D341Med (cell line): ENCODE measurements at regions not wholly inside any gene's neighbourhood (a gene's known extent, or its start where the extent isn't known, plus 50 kb on each side); places are given as distances from the start of the nearest gene placed in this dataset.

Source experiments
- DNase-seq: peaks from one replicate; pipeline ENCODE4 v3.0.0; 2012; ENCODE audit warnings: low spot score

DNA sequence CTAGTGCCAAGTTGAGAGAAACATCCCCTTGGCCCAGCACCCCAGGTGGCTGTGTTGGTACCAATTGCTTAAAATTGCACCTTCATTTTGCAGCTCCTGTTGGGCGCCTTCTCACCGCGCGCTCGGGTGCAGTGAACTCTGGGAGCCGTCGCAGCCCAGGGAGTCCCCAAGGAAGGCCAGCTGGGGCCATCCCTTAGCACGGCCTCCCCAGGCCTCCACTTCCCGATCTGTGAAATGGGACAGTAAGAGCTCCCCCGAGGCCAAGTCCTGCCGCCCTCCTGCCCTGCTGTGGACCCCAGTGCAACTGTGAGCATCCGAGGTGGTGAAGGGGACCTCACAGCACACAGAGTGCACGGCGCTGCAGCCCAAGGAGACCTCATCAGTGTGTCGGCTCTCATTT lies 1234.1 kb downstream of the BRD1 start:
- DNase-seq = no peak

DNA sequence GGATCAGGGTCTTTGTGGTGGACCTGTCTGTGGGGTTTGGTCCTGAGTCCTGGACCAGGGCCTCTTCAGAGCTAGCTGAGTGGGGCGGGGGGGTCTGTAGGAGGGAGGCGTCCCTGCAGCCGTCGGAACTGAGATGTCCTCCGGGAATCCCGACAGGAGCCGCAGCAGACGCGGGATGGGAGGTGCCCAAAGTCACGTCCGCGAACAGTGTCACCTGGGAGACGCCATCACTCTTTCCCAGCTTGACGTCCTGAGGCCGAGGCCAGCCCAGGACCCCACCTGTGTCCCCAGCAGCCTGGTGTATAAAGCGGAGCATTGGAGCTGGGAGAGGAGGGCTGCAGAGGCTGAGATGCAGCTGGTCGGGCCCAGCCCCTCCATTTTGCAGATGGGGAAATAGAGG lies 1234.7 kb downstream of the BRD1 start:
- DNase-seq = no peak

DNA sequence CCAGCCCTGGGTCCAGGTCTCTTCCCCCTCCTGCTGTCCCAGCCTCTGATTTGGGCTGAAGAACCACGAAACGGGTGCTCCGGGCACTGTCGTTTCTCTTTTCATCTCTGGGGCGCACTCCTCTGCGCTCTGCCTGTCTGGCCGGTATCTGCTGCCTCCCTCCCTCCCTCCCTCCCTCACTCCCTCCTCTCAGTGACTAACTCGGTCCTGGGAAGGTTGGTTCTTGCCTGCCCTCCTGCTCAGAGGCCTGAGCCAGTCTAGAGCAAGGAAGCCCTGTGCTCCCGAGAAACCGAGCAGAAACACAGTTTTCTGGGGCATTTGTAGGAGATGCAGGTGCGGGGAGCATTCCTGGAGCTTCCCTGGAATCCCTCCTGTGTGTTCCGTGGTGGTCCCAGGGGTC lies 1235.2 kb downstream of the BRD1 start:
- no peak for DNase-seq

- DNase-seq = no peak
Measured at GRCh38 chr22:48592066-48592345, 1235.7 kb downstream of the BRD1 start.

DNA sequence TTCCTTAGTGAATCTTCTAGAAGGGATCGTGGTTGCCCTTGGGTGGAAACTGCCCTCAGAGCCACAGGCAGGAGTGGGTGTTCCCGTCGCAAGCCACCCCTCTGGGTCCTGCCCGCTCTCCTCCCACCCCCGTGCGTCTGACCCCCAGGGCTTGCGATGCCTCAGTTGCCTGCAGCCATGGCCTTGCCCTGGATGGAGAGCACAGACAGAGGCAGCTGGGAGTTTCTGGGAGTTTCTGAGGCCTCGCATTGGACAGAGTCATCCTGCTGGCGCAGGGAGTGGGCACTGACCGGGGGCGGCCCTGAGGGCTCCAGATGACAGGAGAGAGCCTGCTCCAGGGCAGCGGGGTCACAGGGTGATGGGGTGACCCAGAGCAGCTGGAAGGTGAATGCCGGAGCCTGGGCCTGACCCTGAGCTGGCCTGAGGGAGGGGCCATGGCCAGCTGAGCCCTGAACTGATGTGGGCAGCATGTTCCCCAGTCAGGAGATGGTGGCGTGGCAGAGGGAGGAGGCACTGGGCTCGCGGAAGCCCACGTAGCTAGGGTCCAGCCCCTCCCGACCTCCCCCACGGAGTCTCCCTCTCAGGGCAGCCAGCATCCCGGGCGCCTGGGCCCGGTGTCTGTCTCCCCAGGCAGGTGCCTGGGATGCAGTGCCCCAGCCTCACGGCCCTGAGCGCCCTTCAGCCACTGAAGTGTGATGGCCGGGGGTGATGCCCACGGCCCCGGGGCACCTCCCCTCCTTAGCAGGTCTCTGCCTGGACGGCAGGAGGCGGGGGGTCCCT lies 1236.2 kb downstream of the BRD1 start:
- no peak for DNase-seq

- no peak for DNase-seq
Measured at GRCh38 chr22:48589901-48590300, 1237.8 kb downstream of the BRD1 start.

DNA sequence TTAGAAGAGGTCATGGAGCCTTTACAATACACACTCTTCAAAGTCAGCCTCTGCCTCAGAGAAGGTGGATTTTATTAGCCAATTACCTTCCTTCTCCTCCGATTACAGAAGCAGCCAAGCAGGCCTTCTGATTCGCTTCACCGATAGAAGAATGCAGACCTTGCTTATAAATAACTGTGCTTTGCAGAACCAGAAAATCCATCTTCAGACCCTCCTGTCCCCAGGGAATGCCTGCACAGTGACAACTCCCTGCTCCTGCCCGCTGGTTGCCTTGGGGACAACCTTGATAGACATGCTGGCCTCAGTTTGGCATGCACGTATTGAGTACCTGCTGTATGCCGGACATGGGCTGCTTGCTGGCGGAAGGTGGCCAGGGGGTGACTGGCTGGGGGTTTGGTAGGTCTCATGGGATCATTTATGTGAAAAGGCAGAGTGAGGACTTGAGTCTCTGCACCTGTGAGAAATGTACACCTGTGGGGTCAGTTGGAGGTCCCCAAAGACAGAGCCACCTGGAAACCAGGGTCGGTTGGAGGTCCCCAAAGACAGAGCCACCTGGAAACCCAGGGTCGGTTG lies 1238.7 kb downstream of the BRD1 start:
- DNase-seq = no peak

DNA sequence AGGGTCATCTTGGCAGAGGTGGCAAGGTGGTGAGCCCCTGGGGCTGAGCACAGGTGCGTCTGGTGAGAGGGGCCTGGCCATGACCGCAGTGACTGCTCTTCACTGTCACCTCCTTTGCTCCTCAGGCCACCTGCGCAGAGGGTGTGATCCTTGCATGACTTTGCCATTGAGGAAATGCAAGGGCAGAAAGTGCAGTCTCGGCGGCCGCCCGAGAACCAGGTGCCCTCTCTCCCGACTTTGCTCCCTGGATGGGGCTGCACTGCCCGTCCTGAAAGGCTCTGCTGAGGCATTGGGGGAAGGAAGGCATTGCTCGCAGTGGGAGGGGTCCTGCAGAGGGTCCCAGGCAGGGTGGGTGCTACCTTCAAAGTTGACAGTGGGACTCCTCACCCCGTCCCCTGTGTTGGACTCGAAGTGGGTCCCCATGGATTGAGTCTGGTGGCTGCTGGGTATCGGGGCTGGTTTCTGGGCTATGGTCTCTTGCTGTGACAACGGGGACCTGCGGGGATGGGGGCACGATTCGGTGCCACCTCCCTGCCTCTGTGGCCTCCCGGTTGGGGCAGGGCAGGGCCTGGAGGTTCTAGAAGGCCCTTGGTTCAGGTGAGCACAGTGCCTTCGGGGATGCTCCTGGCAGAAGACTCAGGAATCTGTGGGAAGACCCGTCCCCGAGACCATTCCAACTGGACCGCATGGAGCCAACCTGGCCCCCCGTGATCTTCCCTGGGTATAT lies 1239.4 kb downstream of the BRD1 start:
- DNase-seq = no peak

DNA sequence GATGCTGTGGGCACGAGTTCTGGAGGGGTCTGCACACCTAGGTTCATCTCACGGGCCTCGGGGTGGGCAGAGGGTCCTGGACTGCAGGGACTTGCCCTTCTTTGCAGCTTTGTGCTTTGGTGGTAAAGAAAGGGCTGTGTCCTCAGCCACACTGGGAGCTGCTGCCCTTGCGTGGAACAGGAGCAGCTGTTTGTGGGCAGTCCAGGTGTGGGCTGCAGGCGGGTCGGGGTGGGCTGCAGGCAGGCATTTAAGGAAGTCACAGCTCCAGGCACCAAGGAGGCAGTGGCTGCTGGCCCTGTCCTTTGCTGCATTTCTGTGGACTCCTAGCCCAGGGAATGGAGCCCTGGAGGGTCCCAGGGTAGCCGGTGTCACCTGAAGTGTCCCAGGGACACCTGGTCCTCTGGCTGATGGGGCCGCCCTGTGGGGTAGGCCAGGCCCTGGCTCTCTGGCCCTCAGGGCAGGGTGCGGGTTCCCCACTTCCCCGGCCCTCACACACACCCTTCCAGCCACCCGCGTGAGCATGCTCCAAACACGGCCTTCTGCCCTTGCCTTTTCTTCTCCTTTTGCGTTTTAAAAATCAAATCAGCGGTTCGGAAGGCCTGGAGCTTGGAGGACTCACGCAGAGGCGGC lies 1240.3 kb downstream of the BRD1 start:
- no peak for DNase-seq

DNA sequence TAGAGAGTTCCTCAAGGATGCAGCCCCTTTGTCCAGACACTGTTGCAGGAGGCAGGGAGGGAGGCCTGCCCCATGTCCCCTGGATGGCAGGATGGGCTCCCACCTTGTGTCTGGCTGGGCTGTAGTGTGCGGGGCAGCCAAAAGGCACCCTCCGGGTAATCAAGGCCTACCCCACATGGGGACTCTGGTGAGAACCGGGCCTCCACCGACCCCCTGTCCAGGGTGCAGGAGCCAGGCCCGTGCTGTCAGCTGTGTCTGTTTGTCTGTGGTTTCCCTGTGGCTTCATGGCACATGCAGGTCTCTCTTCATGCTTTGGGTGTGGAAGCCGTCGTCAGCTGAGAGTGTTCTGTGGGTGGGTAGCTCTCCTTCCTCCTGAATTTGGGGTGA lies 1240.9 kb downstream of the BRD1 start:
- no peak for DNase-seq

GRCh38 chr22:48585916-48586798 lies 1241.5 kb downstream of the BRD1 start:
- no peak for DNase-seq

- no peak for DNase-seq
Measured at GRCh38 chr22:48584170-48584569, 1243.5 kb downstream of the BRD1 start.

- no peak for DNase-seq
Measured at GRCh38 chr22:48581796-48582469, 1245.7 kb downstream of the BRD1 start.

- no peak for DNase-seq
Measured at GRCh38 chr22:48581205-48581766, 1246.4 kb downstream of the BRD1 start.

DNA sequence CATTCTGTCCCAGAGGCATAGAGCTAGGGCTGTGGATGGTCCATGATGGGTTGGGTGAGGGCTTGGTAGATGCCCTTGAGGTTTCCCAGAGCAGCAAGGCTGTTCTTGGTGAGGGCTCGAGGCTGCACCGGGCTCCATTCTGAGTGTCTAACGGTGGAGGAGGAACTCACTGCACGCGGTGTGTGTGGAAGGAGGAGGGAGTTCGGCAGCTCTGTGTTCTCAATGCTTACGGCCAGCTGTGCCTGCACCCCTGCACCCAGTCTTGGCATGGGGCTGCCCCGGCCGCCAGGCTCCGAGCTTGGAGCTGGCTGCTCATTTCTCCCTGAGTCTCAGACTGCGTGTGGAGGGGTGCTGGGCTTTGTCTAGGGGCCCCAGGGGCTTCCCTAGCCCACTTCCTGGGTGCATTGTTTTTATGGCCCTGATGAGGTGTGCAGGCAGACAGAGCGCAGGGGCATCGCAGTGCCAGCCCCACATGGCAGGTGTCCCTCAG lies 1247.1 kb downstream of the BRD1 start:
- no peak for DNase-seq

DNA sequence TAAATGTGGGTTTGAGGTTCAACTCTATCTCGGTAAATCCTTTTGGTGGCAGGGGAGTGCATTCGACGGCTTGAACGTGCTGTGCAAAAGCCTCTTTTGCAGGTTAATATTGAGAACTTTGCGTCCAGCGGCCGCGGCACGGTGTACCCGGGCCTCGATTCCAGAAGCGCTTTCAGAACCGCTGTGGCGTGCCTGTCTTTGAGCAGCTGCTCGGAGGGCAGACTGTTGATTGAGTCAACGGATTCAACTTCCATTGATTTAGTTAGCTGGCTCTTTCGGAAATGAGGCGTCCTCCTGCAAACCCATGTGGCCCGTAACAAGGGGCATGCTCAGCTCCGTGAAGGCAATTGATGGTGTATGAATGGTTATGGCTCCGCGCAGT lies 1247.8 kb downstream of the BRD1 start:
- DNase-seq = no peak

DNA sequence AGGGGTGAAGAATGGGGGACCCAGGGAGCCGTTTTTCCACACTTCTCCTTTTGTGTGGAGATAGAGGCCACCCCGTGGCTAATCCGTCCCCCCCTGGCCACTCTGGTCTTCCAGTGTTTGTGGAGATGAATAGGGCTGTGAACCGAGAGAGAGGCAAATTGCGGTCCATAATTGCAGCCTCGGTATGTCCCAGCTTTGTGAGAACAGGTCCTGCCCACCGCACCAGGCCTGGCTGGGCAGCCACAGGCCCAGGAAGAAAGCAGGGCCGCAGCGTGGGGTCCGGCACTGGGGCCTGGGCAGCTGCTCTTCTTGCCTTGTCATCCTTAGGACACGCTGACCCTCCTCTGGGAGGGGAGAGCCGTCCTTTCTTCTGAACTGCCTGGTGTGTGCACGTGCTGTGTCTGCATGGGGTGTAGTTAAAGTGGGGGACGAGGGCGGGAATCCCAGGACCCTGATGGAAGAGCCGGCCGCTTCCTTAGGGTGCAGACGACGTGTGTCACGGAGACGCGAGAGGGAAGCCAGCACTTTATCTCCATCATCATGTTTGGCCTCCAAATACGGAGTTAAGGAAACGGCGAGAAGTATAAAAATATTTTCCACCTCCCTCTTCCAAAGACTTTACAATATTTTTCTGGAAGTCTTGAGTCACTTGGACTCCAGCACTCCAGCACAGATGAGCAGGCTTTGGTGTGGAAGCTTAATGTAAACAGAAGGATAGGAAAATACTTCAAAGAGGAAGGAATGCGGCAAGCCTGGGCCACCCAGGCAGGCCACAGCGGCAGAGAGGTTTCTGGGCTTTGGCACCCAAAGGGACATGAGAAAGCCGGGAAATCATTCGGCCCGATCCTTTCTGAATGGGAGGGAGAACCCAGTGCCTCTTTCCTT lies 1248.4 kb downstream of the BRD1 start:
- no peak for DNase-seq

GRCh38 chr22:48578138-48579042 lies 1249.3 kb downstream of the BRD1 start:
- no peak for DNase-seq

- no peak for DNase-seq
Measured at GRCh38 chr22:48577691-48578090, 1250.0 kb downstream of the BRD1 start.
